Activated CD4-positive, alpha-beta T cell treated with anti-CD3 and anti-CD28 coated beads, Interleukin-10, Interleukin-2, amounts not matched to agents 100 ng/mL and 50 ng/mL, durations not matched to agents 16 hours and 8 hours (primary cell): ENCODE measurements at regions not wholly inside any gene's neighbourhood (a gene's known extent, or its start where the extent isn't known, plus 50 kb on each side); places are given as distances from the start of the nearest gene placed in this dataset.

Experiments
- DNase-seq: peaks from one replicate; pipeline ENCODE4 v3.0.0-alpha.2; 2020

DNA sequence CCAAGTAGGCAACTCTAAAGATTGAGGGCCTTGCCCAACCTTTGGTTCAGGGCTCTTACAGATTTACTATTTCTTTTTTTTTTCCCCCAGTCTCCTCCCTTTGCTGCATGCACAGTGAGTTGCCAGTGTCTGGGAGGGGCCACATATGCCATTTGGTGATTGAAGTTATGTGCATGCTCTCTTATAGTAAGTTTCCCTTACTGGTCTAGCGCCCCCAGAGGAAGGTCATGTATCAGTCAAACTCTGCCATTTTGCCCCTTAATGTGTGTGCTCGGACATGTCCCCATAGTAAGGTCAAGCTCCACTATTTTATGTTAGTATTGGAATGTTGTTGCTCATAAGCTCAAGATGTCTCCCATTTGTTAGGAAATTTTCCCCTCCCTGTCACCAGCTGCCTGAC is 1138.0 kb upstream of the SLC10A2 start:
- DNase-seq = no peak

DNA sequence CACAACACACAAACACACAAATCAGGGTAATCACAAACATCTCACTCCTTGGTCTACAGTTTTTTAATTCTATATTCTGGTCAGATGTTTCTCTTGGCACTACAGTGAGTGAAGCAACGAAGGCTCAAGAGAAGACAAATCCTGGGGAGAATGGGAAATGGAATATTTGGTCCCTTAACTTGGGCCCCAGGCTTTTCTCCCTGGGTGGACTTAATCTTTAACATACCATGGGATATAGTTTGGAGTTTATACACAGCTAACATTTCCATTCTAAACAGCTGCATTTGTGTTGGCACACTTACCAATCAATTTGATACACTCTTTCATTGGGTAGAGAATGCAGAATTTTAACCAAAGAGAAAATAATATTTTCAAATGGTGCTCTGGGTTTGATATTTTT is 1132.6 kb upstream of the SLC10A2 start:
- DNase-seq = no peak

DNA sequence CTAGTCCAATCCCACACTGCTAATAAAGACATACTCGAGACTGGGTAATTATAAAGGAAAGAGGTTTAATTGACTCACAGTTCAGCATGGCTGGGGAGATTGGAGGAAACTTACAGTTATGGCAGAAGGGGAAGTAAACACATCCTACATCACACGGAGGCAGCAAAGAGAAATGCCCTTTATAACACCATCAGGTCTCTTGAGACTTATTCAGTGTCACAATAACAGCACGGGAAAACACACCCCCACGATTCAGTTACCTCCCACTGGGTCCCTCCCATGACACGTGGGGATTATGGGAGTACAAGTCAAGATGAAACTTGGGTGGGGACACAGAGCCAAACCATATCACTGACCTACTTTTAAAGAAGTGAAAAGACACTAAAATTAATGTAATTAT is 1130.4 kb upstream of the SLC10A2 start:
- no peak for DNase-seq

DNA sequence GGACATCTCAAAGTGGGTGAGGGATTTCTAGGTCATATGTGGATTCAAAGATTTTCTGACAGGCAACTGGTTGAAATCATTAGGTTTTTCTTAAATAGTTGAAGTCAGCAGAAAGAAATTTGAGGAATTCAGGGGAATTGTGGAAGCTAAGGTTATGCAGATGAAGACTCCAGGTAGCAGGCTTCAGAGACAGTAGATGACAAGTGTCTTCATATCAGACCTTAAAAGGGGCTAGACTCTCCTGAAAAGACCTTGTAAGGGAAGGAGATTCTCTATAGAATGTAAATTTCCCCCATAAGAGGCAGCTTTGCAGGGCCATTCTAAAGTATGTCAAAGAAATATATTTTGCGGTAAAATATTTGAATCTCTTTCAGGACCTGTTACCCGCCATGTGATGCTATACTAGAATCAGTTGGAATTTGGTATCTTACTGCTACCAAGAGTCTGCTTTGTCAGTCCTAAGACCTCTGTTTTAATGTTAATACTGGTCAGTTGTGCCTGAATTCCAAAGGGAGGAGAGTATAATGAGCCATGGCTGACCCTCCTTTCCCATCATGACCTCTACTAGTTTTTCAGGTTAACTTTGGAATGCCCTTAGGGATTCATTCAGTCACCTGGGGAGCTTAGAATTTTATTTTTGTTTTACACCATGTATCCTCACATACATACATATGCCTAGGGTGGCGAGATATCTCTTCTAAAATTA is 1115.5 kb upstream of the SLC10A2 start:
- DNase-seq = no peak

DNA sequence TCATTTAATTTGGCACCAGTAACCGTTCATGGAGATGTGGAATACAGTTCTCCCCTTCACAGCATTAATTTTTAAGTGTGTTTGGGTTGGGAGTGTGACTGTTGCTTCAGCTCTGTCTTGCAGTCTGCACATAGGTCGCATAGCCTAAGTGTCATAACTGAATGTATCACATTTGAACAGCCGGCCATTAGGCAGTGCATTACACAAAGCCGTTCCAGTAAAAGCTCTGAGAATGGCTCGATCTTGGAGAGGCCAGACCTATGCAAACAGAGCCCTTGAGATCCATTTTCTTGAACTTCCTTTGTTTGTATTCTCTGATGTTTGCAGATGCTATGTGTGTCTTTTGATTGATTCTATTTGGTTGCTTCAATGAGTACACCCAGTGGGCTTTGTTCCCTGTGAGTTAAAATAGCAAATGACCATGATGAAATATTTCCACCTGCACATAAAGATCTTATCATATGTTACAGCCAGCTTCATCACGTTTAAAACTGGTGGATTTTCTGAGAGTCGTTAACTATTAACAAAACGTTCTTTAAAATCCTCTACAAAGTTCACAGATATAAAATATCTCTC is 1104.9 kb upstream of the SLC10A2 start:
- DNase-seq = no peak

DNA sequence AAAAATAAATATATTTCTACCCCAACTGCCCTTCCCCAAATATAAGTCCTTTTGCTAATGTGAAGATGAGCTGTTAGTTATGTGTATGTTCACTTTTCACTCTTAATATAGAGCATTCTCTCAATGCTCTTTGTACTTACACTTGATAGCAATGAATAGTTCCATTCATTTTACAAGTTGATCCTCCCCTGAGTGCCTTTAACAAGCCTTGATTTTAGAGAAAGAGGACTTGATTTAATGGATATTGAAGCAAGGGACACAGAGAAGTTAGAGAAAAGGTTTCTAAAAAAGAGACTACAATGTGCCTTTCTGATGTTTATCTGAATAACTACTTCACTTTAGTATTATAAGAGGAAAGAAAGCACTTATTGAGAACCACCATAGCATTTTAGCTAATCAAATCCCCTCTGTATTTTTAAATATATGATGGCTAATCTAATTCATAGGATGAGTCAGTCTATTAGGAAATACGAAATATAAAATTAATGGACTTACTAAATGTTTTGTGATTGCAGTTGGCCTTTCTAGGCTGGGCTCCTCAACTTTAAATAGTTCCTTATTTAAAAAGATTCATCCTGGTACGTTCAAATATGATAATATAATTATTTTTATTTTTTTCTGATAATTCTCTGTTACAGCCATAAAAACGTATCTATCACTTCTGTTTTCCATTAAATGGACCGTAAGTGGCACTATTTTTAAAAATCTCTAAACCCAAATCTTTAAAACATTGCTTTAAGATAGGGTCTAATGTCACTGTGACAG is 1097.8 kb upstream of the SLC10A2 start:
- DNase-seq = no peak

DNA sequence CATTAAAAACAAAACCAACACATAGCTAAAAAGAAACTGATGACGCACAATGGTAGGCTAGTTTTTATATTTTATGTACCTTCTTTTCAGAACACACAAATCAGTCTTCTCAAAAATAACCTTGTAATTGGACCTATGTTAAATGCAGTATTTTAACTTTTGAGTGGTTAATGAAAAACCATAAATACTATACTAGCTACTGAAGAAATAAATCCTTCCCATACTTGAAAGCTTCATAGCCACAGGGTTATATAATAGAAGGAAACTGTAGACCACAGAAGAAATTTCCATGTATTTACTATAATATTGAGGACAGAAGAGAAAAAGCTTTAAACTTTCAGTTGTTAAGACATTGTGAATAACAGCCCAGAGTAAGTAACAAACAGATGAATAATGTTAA is 1094.3 kb upstream of the SLC10A2 start:
- DNase-seq = no peak

DNA sequence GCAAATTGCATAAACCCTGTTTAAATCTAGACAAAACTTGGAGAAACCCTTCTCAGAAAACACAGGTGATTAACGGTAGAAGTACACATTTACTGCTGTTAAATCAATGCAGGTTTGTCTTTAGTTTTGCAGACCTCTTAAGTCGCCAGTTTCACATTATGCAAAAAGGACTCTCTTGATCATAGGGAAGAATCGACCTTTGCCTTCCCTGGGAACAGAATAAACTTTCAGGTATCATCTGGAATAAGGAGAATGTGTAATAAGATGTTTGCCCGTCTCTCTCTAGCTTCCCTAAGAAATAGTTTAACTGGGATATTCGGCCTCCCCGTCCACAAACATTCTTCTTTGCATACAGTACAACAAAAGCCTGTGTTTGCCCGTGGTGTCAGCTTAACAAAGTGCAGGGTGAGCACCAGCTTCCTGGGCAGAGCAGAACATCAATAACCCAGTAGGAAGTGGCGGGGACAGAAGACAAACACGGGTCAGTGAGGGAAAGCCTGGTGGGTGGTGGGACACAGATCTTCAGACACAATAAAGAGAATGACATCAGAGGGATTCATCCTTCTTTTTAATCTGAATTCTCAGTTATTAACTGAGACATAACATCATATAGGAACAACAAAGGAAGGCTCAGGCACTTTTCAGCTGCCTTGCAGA is 1077.7 kb upstream of the SLC10A2 start:
- no peak for DNase-seq

DNA sequence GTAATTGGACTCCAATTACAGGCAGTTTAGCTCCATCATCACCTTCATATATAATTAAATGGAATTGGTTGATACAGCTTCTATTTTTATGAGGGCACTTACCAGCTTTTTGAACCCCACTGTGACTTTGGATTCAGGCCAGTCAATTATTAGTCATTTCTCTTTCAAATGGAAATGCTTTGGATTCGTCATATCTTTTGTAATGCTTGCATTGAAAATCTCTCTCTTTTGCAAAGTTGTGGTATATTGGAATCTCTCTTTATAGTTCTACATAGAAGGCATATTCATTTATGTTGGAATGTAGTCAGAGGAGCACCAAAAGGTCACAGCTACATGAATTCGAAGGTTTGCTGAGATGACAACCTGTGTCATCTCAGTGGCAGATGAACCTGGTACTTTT is 1074.3 kb upstream of the SLC10A2 start:
- no peak for DNase-seq

DNA sequence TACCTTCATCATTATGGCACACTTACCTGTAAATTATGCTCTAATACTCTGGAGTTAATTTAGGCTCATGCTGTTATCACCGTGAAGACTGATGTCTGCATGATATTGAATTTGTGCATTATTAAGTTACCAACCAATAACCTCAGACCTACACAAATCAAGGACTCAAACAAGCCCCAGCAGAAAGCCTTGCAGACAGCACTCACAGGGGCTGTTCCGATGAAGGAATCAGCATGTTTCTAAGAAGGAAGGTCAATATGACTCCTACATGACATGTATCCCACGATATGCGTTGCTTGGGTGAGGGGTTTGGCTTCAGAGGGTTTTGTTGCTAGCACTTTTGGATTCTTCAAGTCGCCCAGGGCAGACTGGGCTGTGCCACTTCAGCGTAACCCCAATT is 1071.2 kb upstream of the SLC10A2 start:
- DNase-seq = no peak

DNA sequence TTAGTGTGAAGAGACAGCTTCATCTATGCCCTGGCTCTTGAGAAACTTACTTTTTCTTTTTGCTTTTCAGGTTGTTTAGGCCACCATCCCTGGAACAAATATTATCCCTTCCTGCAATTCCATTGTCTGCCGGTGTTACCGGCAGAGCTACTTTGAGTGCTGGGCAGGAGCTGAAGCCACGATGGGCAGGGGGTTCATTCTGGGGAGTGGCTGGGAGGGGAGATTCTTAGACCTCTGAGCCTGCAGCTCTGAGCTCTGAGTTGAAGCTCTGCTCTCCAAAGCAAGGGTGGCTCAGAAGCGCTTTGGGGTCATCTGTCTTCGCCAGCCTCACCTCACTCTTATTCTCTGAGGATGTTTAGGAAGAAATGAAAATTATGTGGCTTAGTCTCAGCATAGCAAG is 1066.6 kb upstream of the SLC10A2 start:
- DNase-seq = no peak

DNA sequence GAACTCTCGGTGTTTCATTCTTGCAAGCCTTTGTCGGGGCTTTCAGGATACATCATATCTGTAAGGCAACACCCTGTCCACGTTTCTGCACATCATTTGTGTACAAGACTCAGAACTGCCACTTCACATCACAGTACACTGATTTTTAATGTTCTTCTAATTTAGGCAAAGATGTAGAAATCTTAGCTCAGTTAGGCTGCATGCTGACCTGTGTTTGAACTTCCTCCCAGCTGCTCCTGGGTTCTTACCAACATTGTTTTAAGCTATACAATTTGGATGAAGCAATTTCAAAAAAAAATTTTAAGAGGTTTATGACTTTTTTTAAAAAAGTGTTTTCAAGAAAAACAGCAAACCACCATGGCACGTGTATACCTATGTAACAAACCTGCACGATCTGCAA is 1047.9 kb upstream of the SLC10A2 start:
- no peak for DNase-seq

DNA sequence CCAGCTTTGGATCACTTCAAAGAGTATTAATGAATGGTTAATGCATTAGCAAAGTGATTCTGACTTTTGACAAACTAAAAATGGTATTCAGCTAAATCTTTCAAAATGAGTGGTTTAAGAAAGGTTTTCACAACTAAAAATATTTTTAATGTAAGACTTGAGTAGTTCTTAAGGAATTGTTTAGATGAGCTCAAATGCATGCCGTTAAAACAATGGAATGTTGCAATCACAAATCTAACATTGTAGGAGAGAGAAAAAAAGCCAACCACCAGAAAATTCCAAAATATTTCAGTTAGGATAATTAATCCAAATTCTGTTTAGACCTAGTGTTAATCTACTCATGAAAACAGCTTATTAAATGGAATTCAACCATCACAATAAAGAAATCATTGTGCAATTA is 1044.8 kb upstream of the SLC10A2 start:
- DNase-seq = no peak

DNA sequence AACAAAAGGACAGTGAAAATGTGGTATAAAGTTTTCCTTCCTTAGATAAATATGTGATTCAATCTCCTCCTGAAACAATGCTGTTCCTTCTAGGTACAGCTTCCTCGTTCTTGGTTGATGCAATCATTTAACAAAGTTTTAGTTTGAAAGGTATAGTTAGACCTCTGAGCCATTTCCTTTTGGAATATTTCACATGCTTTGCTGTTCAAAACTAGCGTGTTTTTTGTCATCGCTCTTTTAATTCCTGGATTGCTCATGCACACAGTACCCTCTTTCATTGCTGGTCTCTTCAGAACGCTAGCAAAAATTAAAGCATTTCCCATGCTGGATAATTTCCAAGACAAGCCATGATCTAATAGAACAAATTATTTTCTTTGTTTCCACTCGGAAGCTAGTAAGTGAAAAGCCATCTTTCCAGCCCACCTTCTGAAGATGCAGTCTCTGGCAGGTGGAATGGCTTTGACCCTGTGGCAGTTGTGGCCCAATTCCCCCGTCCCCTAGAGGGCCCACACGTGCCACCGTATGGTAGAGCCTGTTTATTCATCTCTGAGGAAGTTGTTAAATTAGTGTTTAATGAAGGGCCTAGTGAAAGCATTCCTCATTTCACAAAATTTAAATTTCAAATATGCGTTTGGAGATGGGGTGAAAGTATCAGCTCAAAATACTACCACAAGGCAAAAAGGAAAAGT is 1040.6 kb upstream of the SLC10A2 start:
- DNase-seq = no peak

DNA sequence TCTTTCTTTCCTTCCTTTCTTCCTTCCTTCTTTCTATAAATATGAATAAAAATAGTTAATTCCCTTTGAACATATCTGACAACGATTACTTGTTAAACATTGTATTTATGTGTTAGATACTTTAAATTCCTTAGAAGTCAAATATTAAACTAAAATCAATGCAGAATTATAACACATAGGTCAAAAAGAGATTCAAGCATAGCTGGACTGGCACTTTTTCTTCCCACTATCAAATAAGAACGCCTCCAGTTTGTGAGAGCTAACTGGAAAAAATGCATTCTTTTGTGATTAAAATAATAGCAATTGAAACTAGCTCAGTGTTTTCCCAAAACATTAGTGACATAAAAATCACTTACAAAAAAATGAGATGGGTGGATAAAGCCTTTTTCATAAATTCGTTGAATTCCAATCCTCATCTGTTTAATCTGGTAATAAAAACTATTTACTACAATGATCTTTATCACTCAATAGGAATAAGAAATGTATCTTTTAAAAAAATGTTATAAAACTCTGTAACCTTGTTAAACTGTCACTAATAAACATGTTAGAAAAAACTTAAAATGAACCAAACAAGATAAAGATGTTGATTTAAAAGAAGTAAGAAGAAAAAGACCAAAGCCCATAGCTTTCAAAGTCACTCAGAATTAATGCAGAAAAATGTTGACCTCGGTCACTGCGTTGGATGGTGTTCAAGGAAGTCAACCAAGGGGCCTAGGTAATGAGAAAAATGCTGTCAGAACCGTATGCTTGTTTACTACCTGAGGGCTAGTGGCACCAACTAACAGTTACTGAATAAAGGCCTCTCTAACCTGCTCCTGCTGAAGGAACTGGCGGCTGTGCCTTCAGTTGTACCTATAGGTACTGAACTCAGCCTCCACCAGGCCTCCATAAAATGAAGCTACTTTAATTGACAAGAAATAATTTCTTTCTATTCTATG is 1039.5 kb upstream of the SLC10A2 start:
- DNase-seq = no peak

DNA sequence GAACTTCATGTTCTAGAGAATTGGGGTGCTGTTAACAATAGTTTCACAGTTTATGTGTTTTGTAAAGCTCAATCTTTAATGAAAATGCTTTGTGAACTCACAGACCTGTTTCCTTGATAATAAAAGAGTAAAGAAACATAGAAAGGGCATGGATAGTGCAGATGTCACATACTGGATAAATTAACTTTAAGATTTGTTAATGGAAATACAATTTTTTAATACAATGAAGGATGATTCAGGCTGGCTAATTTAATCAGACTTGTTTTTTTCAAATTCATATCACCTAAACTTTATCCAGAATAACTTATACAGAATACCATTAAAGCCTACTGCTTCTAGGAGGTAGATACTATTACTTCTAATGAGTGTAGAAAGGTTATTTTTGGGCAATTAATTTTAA is 1033.5 kb upstream of the SLC10A2 start:
- no peak for DNase-seq

DNA sequence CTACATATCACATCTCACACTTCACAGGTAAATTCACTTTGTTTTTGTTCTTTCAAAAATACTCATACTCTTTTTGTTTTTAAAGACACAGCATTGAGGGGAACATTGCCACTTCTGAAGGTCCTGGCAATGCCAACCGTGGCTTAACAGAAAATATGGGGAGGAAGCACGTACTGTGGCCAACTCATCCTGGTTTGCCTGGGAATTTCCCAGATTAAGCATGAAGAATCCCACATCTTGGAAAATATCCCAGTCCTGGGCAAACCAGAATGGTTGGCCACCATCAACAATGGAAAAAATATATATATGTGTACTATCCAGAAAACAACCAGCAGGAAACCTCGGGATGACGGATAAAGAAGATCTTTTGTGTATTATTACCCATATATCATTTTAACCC is 1032.2 kb upstream of the SLC10A2 start:
- DNase-seq = no peak

DNA sequence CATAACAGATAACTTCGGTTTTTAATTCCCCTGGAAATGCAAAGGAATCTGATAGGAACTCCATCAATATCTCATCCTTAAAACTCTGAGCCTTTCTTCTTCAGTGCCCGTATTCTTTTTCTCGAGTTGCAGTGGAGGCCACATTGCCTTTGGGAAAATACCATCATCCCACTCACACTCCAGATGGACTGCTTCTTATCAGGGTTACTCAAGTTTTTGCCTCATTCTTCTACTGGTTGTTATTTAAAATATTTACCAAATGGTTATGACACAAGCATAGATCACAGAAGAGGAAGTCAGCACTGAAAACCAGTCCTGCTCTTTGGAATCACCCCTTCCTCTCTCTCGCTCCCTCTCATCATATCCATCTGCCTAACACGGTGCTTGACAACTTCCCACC is 1020.5 kb upstream of the SLC10A2 start:
- DNase-seq = no peak

DNA sequence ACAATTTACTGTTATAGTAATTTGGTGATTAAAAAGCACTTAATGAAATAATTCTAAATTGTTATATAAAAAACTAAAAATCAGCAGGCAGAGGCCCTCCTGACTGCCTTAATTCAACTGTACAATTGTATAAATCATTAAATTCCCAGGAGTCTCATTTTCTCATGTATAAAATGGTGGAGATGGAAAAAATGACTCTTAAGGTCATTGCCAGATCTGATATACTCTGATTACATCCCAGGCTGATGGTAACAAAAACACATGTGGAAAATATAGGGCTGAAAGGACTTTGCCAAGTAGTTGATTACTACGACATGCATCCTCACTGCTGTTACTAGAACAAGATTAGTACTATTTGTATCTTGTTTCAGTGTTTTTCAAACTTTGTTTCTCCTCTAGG is 1020.0 kb upstream of the SLC10A2 start:
- no peak for DNase-seq

DNA sequence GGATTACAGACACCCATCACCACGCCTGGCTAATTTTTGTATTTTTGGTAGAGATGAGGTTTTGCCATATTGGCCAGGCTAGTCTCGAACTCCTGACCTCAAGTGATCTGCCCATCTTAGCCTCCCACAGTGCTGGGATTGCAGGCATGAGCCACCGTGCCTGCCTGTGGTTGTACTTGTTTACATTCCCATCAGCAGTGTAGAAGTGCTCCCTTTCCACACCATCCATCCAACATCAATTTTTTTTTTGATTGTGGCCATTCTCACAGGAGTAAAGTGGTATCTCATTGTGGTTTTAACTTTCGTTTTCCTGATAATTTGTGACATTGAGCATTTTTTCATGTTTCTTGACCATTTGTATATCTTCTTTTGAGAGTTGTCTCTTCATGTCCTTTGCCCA is 1019.4 kb upstream of the SLC10A2 start:
- no peak for DNase-seq

DNA sequence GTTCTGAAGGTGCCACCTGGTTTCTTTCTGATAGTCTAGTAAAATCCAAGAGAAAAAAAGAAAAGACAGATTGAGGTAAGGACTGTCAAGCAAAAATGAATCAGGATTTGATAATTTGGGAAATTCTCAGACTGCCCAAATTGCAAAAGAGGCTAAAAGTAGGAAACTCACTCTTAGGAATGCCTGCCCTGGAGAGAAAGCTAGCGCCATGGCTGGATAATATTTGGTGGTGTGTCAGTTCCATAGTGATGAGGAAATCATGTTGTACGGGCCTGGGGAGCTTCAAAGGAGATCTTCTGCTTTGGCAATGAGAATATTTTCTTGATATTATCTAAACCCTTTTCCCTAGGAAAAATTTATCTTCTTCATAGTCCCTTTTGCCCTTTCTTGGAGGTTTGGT is 1008.1 kb upstream of the SLC10A2 start:
- DNase-seq = no peak

DNA sequence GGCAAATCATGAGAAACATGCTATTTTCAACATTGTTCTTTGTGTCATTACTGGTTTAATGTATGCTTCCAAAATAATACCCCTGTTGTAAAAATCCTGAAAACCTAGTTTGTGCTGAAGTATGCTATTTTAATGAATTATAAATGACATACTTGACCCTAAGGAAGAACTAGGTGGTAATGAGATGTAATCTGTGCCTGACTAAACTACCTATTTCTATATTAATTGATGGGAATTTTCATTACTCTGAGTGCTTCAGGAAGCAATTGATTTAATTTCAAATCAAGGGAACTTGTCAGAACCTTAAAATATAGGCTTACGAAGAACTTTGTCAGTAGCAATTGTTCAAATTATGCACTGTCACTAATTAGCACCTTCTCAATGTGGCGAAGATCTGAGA is 1005.6 kb upstream of the SLC10A2 start:
- DNase-seq = no peak
